ENCODE measurements at regions not wholly inside any gene's neighbourhood (a gene's known extent, or its start where the extent isn't known, plus 50 kb on each side); places are given as distances from the start of the nearest gene placed in this dataset.

- peaks cover 14% of the 10 kb centered on the region for H3K4me1 ChIP-seq
Observed at GRCh38 chr1:56227886-56228285, 351.5 kb downstream of the PLPP3 start.

GRCh38 chr1:56227401-56227800, 352.0 kb downstream of the PLPP3 start:
- H3K9me3 Mint-ChIP-seq, result no peaks in the 10 kb centered on the region
- Histone ChIP-seq H3F3A (ENCODE audit: low read depth) (no peaks in the 10 kb centered on the region), H3K36me3 (no peaks in the 10 kb centered on the region), H4K20me1 (ENCODE audit: low read depth) (no peaks in the 10 kb centered on the region), H3K4me2 (no peak overlapping the region), H2AFZ (replicated peaks) (no peak overlapping the region), H3K27ac (no peak overlapping the region), H3K27me3 (no peaks in the 10 kb centered on the region), H3K9me3 (ENCODE audit: low read depth) (no peaks in the 10 kb centered on the region), H3K4me3 (no peak overlapping the region), H3K4me1 (peaks cover 14% of the 10 kb centered on the region), H3K79me2 (ENCODE audit: low read depth) (no peaks in the 10 kb centered on the region), H3K9ac (no peak overlapping the region)
- H3K4me1 Mint-ChIP-seq, result peaks cover 30% of the 10 kb centered on the region
- no peak overlapping the region for H3K27ac Mint-ChIP-seq
- no peaks in the 10 kb centered on the region for H3K36me3 Mint-ChIP-seq
- H3K27me3 Mint-ChIP-seq (ENCODE audit: insufficient read depth, low read depth), result no peaks in the 10 kb centered on the region
- no peak for DNase-seq (ENCODE audit: low spot score)
- no peak overlapping the region for H3K4me3 Mint-ChIP-seq
- no peak for TF ChIP-seq CTCF (IDR thresholded peaks at IDR 0.05)
- TF ChIP-seq EZH2 (IDR thresholded peaks at IDR 0.05), result no peak
- no peak for TF ChIP-seq EZH2phosphoT487 (IDR thresholded peaks at IDR 0.05)

More at GRCh38 chr1:56227886-56228285, 351.5 kb downstream of the PLPP3 start:
- Mint-ChIP-seq H3K36me3 (no peaks in the 10 kb centered on the region), H3K27ac (no peak overlapping the region), H3K4me1 (peaks cover 30% of the 10 kb centered on the region), H3K4me3 (no peak overlapping the region), H3K27me3 (ENCODE audit: insufficient read depth, low read depth) (no peaks in the 10 kb centered on the region), H3K9me3 (no peaks in the 10 kb centered on the region)
- no peaks in the 10 kb centered on the region for H4K20me1 ChIP-seq (ENCODE audit: low read depth)
- H3K27me3 ChIP-seq, result no peaks in the 10 kb centered on the region
- no peaks in the 10 kb centered on the region for H3K36me3 ChIP-seq
- no peaks in the 10 kb centered on the region for H3K9me3 ChIP-seq (ENCODE audit: low read depth)
- TF ChIP-seq EZH2 (IDR thresholded peaks at IDR 0.05) (no peak), CTCF (IDR thresholded peaks at IDR 0.05) (no peak), EZH2phosphoT487 (IDR thresholded peaks at IDR 0.05) (no peak)
- H3F3A ChIP-seq (ENCODE audit: low read depth), result no peaks in the 10 kb centered on the region
- H3K79me2 ChIP-seq (ENCODE audit: low read depth), result no peaks in the 10 kb centered on the region
- no peak overlapping the region for H3K27ac ChIP-seq
- no peak overlapping the region for H3K4me2 ChIP-seq
- DNase-seq (ENCODE audit: low spot score), result no peak
- H3K9ac ChIP-seq, result no peak overlapping the region
- no peak overlapping the region for H2AFZ ChIP-seq (replicated peaks)
- no peak overlapping the region for H3K4me3 ChIP-seq

DNA sequence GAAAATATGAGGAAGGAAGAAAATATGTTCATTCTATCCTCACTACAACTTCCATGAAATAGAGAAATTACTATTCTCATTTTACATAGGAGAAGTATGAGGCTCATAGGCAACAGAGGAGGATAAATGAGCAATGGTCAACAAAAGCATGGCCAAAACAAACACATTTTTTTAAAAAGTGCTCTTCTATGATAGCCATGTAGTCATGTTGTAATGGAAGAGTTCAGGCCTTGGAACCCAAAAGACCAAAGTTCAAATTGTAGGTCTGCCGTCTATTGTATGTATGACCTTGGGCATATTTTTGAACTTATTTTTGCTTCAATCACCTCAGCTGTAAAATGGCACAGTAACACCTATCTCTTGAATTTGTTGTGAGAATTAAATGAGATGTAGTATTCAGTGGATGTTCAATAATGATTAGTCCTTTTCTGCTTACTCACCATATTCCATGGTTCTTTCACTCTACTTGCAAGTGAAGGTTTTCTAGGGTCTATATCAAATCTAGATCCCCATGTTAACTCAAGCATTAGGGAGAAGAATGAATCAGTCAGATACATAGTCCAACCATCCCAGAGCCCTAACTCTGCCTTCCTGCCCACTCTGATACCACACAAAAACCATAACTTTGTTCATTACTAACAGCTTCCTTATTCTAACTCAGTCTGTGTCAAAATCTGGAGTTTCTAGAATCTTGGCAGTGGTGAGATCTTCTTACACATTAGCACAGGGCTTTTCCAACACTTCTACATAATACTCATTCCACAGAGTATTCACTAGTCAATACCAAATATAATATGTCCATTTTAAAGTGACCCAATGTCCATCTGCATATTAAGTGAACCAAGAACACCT, 353.2 kb downstream of the PLPP3 start:
- H3K79me2 ChIP-seq (ENCODE audit: low read depth), result no peaks in the 10 kb centered on the region
- no peaks in the 10 kb centered on the region for H3K36me3 Mint-ChIP-seq
- H3K9me3 Mint-ChIP-seq, result peaks cover 2% of the 10 kb centered on the region
- H3K4me2 ChIP-seq, result no peak overlapping the region
- H3K27me3 ChIP-seq, result no peaks in the 10 kb centered on the region
- no peak overlapping the region for H3K9ac ChIP-seq
- no peak overlapping the region for H3K4me3 Mint-ChIP-seq
- no peak overlapping the region for H3K27ac ChIP-seq
- no peak for TF ChIP-seq EZH2 (IDR thresholded peaks at IDR 0.05)
- no peak for TF ChIP-seq EZH2phosphoT487 (IDR thresholded peaks at IDR 0.05)
- no peak for TF ChIP-seq CTCF (IDR thresholded peaks at IDR 0.05)
- H3K27me3 Mint-ChIP-seq (ENCODE audit: insufficient read depth, low read depth), result no peaks in the 10 kb centered on the region
- H3F3A ChIP-seq (ENCODE audit: low read depth), result no peaks in the 10 kb centered on the region
- H4K20me1 ChIP-seq (ENCODE audit: low read depth), result no peaks in the 10 kb centered on the region
- DNase-seq (ENCODE audit: low spot score), result no peak
- H3K9me3 ChIP-seq (ENCODE audit: low read depth), result no peaks in the 10 kb centered on the region
- peaks cover 14% of the 10 kb centered on the region for H3K4me1 ChIP-seq
- H3K4me1 Mint-ChIP-seq, result peaks cover 32% of the 10 kb centered on the region
- no peaks in the 10 kb centered on the region for H3K36me3 ChIP-seq
- H3K27ac Mint-ChIP-seq, result no peak overlapping the region
- no peak overlapping the region for H2AFZ ChIP-seq (replicated peaks)
- H3K4me3 ChIP-seq, result no peak overlapping the region

All from neural progenitor cell (in vitro differentiated cells).